Mucosa of rectum (tissue), 2 donors: ENCODE measurements at regions not wholly inside any gene's neighbourhood (a gene's known extent, or its start where the extent isn't known, plus 50 kb on each side); places are given as distances from the start of the nearest gene placed in this dataset.
"Not testable (repeated sequence)": the region's sequence is repeated elsewhere in the genome, so short reads cannot be mapped to it uniquely, and the experiment has no call there.

ENCODE experiments used
- H3K27ac ChIP-seq, 2 donors: one replicate each; pipeline ENCODE4 v1.7.0; 2013; ENCODE audit warnings: inconsistent platforms in 2 of 2, low read depth in 2 of 2, low read length in 2 of 2
- H3K27me3 ChIP-seq, 2 donors: one replicate each; pipeline ENCODE4 v1.7.0; 2013; ENCODE audit warnings: low read length in 2 of 2; ENCODE audit not compliant: control insufficient read depth in 2 of 2, insufficient read depth in 2 of 2
- H3K36me3 ChIP-seq, 2 donors: one replicate each; pipeline ENCODE4 v1.7.0; 2013; ENCODE audit warnings: low read length in 2 of 2; ENCODE audit not compliant: control insufficient read depth in 2 of 2, insufficient read depth in 2 of 2
- H3K4me1 ChIP-seq, 2 donors: one replicate each; pipeline ENCODE4 v1.7.0; 2013; ENCODE audit warnings: low read length in 2 of 2, mild to moderate bottlenecking in 1 of 2; ENCODE audit not compliant: control insufficient read depth in 2 of 2, insufficient read depth in 2 of 2
- H3K4me3 ChIP-seq, 2 donors: one replicate each; pipeline ENCODE4 v1.7.0; 2013; ENCODE audit warnings: low read length in 2 of 2
- H3K9ac ChIP-seq, 2 donors: one replicate each; pipeline ENCODE4 v1.7.0; 2013; ENCODE audit warnings: low read length in 2 of 2, low read depth in 1 of 2, mild to moderate bottlenecking in 1 of 2
- H3K9me3 ChIP-seq, 2 donors: one replicate each; pipeline ENCODE4 v1.7.0; 2013; ENCODE audit warnings: low read length in 2 of 2; ENCODE audit not compliant: control insufficient read depth in 2 of 2
- donor health status: healthy.
- donor health status: Normal muscosa, but diverticular disease.

GRCh38 chr10:2885288-2886278, 181.8 kb upstream of the PFKP start:
- Histone ChIP-seq H3K27ac (no peak overlapping the region), H3K4me1 (no peaks in the 10 kb centered on the region), H3K36me3 (no peaks in the 10 kb centered on the region), H3K9ac (no peak overlapping the region), H3K4me3 (no peak overlapping the region), H3K27me3 (no peaks in the 10 kb centered on the region), H3K9me3 (no peaks in the 10 kb centered on the region)

DNA sequence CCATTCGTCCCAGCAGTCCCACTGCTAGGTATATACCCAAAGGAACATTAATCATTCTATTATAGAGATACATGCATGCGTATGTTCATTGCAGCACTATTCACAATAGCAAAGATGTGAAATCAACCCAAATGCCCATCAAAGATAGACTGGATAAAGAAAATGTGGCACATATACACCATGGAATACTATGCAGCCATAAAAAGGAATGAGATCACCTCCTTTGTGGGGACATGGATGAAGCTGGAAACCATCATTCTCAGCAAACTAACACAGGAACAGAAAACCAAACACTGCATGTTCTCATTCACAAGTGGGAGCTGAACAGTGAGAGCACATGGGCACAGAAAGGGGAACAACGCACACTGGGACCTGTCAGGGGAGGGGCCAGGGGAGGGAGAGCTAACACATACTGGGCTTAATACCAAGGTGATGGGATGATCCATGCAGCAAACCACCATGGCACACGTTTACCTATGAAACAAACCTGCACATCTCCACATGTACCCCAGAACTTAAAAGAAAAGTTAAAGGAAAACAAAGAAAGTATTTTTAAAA, 183.3 kb upstream of the PFKP start:
- H3K36me3 ChIP-seq, H3K27me3 ChIP-seq, H3K4me3 ChIP-seq, H3K27ac ChIP-seq, H3K4me1 ChIP-seq, H3K9ac ChIP-seq, H3K9me3 ChIP-seq: not testable (repeated sequence)

GRCh38 chr10:2883238-2883637, 184.1 kb upstream of the PFKP start:
- Histone ChIP-seq H3K9ac (no peak overlapping the region), H3K4me3 (no peak overlapping the region), H3K27me3 (no peaks in the 10 kb centered on the region), H3K27ac (no peak overlapping the region), H3K9me3 (no peaks in the 10 kb centered on the region), H3K36me3 (no peaks in the 10 kb centered on the region), H3K4me1 (no peaks in the 10 kb centered on the region)

- Histone ChIP-seq H3K9ac (no peak overlapping the region), H3K4me3 (no peak overlapping the region), H3K27ac (no peak overlapping the region), H3K9me3 (no peaks in the 10 kb centered on the region), H3K36me3 (no peaks in the 10 kb centered on the region), H3K4me1 (no peaks in the 10 kb centered on the region), H3K27me3 (no peaks in the 10 kb centered on the region)
These were observed 184.7 kb upstream of the PFKP start for GRCh38 chr10:2882628-2883027.

GRCh38 chr10:2881720-2882620, 185.4 kb upstream of the PFKP start:
- Histone ChIP-seq H3K27me3 (no peaks in the 10 kb centered on the region), H3K9ac (no peak overlapping the region), H3K27ac (no peak overlapping the region), H3K4me3 (no peak overlapping the region), H3K9me3 (no peaks in the 10 kb centered on the region), H3K36me3 (no peaks in the 10 kb centered on the region), H3K4me1 (no peaks in the 10 kb centered on the region)

DNA sequence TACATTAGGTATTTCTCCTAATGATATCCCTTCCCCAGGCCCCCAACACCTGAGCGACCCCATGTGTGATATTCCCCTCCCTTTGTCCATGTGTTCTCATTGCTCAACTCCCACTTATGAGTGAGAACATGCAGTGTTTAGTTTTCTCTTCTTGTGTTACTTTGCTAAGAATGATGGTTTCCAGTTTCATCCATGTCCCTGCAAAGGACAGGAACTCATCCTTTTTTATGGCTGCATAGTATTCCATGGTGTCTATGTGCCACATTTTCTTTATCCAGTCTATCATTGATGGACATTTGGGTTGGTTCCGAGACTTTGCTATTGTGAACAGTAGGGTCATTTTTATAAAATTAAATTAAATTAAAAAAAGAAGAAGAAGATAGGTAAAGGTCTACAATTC, 187.3 kb upstream of the PFKP start:
- not testable (repeated sequence) for H3K4me1 ChIP-seq, H3K9me3 ChIP-seq, H3K27ac ChIP-seq, H3K27me3 ChIP-seq, H3K36me3 ChIP-seq, H3K4me3 ChIP-seq, H3K9ac ChIP-seq

GRCh38 chr10:2878818-2879217, 188.5 kb upstream of the PFKP start:
- Histone ChIP-seq H3K4me1 (no peaks in the 10 kb centered on the region), H3K9ac (no peak overlapping the region), H3K9me3 (no peaks in the 10 kb centered on the region), H3K27me3 (no peaks in the 10 kb centered on the region), H3K27ac (no peak overlapping the region), H3K4me3 (no peak overlapping the region), H3K36me3 (no peaks in the 10 kb centered on the region)

DNA sequence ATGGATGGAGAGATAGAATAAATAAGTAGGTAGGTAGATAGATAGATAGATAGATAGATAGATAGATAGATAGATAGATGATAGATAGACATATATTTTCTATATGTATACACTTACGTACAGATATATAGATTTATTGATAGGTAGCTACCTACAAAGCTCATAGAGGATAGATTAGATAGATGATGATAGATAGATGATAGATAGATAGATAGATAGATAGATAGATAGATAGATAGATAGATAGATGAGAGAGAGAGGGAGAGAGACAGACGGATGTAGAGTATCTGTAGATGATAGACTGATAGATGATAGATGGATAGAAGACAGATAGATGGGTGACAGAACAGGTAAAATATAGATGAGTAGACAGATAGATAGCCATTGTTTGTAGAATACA, 191.3 kb upstream of the PFKP start:
- Histone ChIP-seq H3K9me3 (no peaks in the 10 kb centered on the region), H3K27me3 (no peaks in the 10 kb centered on the region), H3K4me1 (no peaks in the 10 kb centered on the region), H3K4me3 (no peak overlapping the region), H3K36me3 (no peaks in the 10 kb centered on the region), H3K9ac (no peak overlapping the region), H3K27ac (no peak overlapping the region)

- Histone ChIP-seq H3K27ac (no peak overlapping the region), H3K4me1 (no peaks in the 10 kb centered on the region)
These were observed 192.4 kb upstream of the PFKP start for GRCh38 chr10:2874963-2875362.

DNA sequence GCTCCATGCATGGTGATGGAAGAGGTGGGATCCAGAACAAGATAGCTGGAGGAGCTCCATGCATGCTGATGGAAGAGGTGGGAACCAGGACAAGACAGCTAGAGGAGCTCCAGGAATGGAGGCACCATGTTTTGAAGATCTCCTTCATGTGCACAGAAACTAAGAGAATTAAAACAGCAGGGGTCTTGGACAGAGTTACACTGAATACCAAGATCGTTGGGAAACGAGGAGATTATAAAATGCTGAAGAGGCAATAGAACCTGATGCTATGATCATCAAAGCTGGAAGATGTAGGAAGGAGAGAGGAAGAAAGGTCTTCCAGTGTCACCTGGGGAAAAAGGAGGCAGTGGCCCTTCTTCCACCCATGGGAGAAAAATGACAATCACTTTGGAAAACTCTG, 193.6 kb upstream of the PFKP start:
- no peaks in the 10 kb centered on the region for H3K9me3 ChIP-seq
- H3K9ac ChIP-seq: no peak overlapping the region
- H3K27me3 ChIP-seq: no peaks in the 10 kb centered on the region
- no peak overlapping the region for H3K27ac ChIP-seq
- no peak overlapping the region for H3K4me3 ChIP-seq
- no peaks in the 10 kb centered on the region for H3K4me1 ChIP-seq
- no peaks in the 10 kb centered on the region for H3K36me3 ChIP-seq

More at GRCh38 chr10:2874963-2875362, 192.4 kb upstream of the PFKP start:
- Histone ChIP-seq H3K36me3 (no peaks in the 10 kb centered on the region), H3K9ac (no peak overlapping the region), H3K9me3 (no peaks in the 10 kb centered on the region), H3K27me3 (no peaks in the 10 kb centered on the region), H3K4me3 (no peak overlapping the region)
